ENCODE measurements at regions not wholly inside any gene's neighbourhood (a gene's known extent, or its start where the extent isn't known, plus 50 kb on each side); places are given as distances from the start of the nearest gene placed in this dataset.

- intact Hi-C loops (cut with micrococcal nuclease; ENCODE audit: unreplicated experiment) (no loop called here), in situ Hi-C loops (cut with HindIII; ENCODE audit: low pct_unique_long_range_greater_than_20kb, low sequenced_read_pairs) (no loop called here)
- no peaks in the 10 kb centered on the region for H3K27me3 ChIP-seq (ENCODE audit: control insufficient read depth, insufficient read depth, low read length)
- BruUV-seq (replicated peaks) = no TSS peak
- H3K9me3 ChIP-seq (ENCODE audit: control insufficient read depth, insufficient read depth, low read depth, low read length) = no peaks in the 10 kb centered on the region
- no peak overlapping the region for H3K27ac ChIP-seq (ENCODE audit: low read length)
- DNase-seq (ENCODE audit: low read depth, low spot score) (no peak), ATAC-seq (no peak)
- H3K4me1 ChIP-seq (ENCODE audit: control insufficient read depth, insufficient read depth, low read length) = no peaks in the 10 kb centered on the region
- no peak overlapping the region for H3K4me3 ChIP-seq (ENCODE audit: low read depth in 2 of 2, low read length in 2 of 2)
- no peak for TF ChIP-seq CTCF (IDR thresholded peaks at IDR 0.05)
- no peak for TF ChIP-seq REST (IDR thresholded peaks at IDR 0.05; ENCODE audit: insufficient read depth in 1 of 2, low read depth in 2 of 2, low read length in 1 of 2)
- TF ChIP-seq SIN3A (IDR thresholded peaks at IDR 0.05; ENCODE audit: borderline replicate concordance, insufficient read depth, low read depth, low read length) = no peak
- peak; percentile 34; the same call in 1 of the 2 replicates for TF ChIP-seq TCF7L2 (IDR thresholded peaks at IDR 0.05; ENCODE audit: low read depth, low read length)
- TF ChIP-seq POLR2AphosphoS5 (IDR thresholded peaks at IDR 0.05; ENCODE audit: low read depth, low read length) = no peak
- CTCF ChIA-PET = no interaction called here
- POLR2A ChIA-PET = interaction anchor here (0.6 kb wide), 1 partner anchor 32 kb away, joined by 3 read pairs; no protein-coding TSS in a partner anchor
- no peaks in the 10 kb centered on the region for H3K36me3 ChIP-seq (ENCODE audit: control insufficient read depth, insufficient read depth, low read length)
These were observed 691.4 kb downstream of the PCDH7 start for GRCh38 chr4:31411565-31411964.

GRCh38 chr4:31415629-31416028 lies 695.5 kb downstream of the PCDH7 start:
- Histone ChIP-seq H3K36me3 (ENCODE audit: control insufficient read depth, insufficient read depth, low read length) (no peaks in the 10 kb centered on the region), H3K27me3 (ENCODE audit: control insufficient read depth, insufficient read depth, low read length) (no peaks in the 10 kb centered on the region), H3K4me1 (ENCODE audit: control insufficient read depth, insufficient read depth, low read length) (no peaks in the 10 kb centered on the region), H3K9me3 (ENCODE audit: control insufficient read depth, insufficient read depth, low read depth, low read length) (no peaks in the 10 kb centered on the region), H3K4me3 (ENCODE audit: low read depth in 2 of 2, low read length in 2 of 2) (no peak overlapping the region), H3K27ac (ENCODE audit: low read length) (no peak overlapping the region)
- ChIA-PET POLR2A (no interaction called here), CTCF (no interaction called here)
- no TSS peak for BruUV-seq (replicated peaks)
- no peak for ATAC-seq
- no peak for DNase-seq (ENCODE audit: low read depth, low spot score)
- in situ Hi-C loops (cut with HindIII; ENCODE audit: low pct_unique_long_range_greater_than_20kb, low sequenced_read_pairs) = no loop called here
- intact Hi-C loops (cut with micrococcal nuclease; ENCODE audit: unreplicated experiment) = no loop called here
- no peak for TF ChIP-seq REST (IDR thresholded peaks at IDR 0.05; ENCODE audit: insufficient read depth in 1 of 2, low read depth in 2 of 2, low read length in 1 of 2)
- no peak for TF ChIP-seq CTCF (IDR thresholded peaks at IDR 0.05)
- no peak for TF ChIP-seq POLR2AphosphoS5 (IDR thresholded peaks at IDR 0.05; ENCODE audit: low read depth, low read length)
- TF ChIP-seq TCF7L2 (IDR thresholded peaks at IDR 0.05; ENCODE audit: low read depth, low read length) = no peak
- no peak for TF ChIP-seq SIN3A (IDR thresholded peaks at IDR 0.05; ENCODE audit: borderline replicate concordance, insufficient read depth, low read depth, low read length)

Measured in Panc1 (cell line).